T47D (cell line): ENCODE measurements at regions not wholly inside any gene's neighbourhood (a gene's known extent, or its start where the extent isn't known, plus 50 kb on each side); places are given as distances from the start of the nearest gene placed in this dataset.

Experiments used
- DNase-seq, 2 experiments: peaks; one replicate each; pipeline versions ENCODE4 v3.0.0 to v3.0.0-alpha.2; 2011 to 2012; ENCODE audit warnings: low read depth in 1 of 2, low spot score in 1 of 2
- JUND ChIP-seq: IDR thresholded peaks from 2 replicates; pipeline ENCODE4 v1.6.1; 2012; ENCODE audit warnings: low read depth
- in situ Hi-C: cut with HindIII; loops from 2 replicates; pipeline ENCODE4 v1.10.0; 2016; ENCODE audit warnings: low sequenced_read_pairs, low pct_unique_long_range_greater_than_20kb

DNA sequence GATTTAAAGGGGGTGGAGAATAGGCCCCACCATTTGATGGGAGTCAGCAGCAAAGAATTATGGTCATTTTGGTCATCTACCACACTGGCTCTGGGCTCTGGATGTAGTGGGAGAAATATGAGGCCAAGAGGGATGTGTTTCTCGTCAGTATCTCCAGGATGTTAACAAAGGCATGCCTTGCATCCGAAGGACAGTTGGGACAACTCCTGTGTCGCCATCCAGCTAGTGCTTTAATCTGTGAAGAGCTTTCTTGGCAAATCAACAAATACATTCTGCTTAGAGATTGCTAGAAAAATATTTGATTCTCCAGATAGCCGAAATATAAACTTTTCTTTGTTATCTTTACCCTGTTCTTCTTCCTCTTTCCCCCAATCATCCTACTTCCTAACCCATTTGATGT lies 287.1 kb upstream of the TNP1 start:
- in situ Hi-C loops, result no loop called here
- DNase-seq, result no peak
- TF ChIP-seq JUND, result no peak

DNA sequence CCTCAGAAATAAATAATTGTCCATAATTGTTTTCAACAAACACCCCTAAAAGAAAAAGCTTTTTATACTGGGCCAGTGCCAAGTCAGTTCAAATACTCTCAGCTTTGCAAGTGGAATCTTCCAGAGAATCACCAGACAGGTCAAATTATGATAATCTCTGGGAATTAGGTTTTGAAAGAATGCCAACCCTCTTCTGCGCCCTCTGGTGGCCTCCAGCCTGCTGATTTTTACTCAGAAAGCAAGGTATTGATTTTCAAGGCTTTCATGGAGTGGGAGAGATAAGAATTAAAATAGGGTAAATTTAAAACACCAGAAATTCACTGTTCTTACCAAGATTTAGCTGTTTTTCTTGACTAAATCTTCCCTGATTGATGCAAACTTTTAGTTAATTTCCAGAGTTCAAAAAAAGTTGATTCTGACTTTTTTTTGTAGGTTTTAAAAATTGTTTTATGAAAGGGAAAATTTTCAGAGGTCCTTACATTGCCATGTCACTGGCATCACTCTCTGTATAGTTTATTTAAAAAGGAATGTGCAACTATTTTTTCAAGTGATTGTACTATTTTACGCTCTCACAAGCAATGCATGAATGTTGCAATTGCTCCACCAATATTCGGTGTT lies 282.9 kb upstream of the TNP1 start:
- DNase-seq, result peak in 1 of 2 experiments; percentile 24
- in situ Hi-C loops, result no loop called here
- no peak for TF ChIP-seq JUND

DNA sequence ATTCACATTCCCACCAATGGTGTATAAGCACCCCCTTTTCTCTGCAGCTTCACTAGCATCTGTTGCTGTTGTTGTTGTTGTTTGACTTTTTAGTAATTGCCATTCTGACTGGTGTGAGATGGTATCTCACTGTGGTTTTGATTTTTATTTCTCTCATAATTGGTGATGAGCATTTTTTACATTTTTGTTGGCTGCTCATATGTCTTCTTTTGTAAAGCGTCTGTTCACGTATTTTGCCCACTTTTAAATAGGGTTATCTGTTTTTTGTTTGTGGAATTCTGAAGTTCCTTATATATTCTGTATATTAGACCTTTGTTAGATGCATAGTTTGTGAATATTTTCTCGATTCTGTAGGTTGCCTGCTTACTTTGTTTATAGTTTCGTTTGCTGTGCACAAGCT lies 278.4 kb upstream of the TNP1 start:
- TF ChIP-seq JUND, result no peak
- in situ Hi-C loops, result no loop called here

DNA sequence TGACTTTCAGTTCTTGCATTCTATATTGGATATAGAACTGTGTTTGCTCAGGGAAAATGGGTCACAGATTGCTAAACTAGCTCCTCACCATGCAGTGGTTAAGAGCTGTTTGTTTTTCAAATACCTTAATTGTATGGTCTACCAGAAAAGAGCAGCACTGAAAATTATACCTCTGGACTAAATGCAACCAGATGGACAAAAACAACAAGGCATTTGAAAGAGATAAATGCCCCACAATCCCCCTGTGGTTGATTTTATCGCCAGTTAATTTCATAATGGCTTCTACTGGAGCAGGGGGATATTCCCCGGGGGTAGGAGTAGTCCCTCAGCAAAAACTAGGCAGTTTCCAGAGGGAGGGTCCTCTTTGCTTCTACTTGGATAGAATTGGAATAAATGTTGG lies 267.9 kb upstream of the TNP1 start:
- in situ Hi-C loops, result no loop called here
- TF ChIP-seq JUND, result no peak
- no peak for DNase-seq

More for the DNA sequence above, 278.4 kb upstream of the TNP1 start:
- no peak for DNase-seq

DNA sequence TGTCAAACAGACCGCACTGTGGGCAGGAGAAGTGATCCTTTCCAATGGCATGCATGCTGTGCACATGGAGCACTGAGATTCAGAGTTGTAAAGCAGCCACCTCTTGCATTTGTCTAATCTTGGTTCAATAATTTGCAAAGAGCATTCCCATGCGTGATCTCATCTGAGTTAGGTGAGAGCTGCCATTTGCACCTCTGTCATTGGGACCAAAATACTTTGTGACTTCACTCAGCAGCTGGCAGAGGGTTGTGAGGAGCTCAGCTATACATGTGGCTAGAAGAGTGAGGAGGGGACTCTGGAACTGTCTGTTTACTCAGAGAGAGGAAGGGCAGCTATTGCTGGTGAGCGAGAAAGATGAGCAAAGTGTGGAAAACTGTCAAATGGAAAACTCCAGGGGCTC lies 265.1 kb upstream of the TNP1 start:
- no peak for DNase-seq
- TF ChIP-seq JUND, result no peak
- in situ Hi-C loops, result no loop called here

DNA sequence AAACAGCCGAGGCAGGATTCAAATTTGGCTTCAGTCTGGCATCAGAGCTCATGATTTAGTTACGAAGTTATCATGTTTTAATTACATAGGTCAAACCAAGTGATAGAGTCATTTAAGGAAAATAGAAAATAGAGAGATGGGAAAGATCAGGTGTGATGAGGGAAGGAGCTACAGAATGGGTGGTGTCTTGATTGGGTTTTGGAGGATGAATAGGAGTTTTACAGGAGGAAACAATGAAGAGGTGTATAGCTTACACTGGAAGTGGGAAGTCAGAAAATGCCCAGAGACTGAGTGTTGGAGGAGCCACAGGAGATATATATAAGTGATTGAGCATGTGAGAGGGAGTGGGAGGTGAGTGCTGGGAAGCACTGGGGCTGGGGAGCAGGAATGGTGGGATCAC lies 264.2 kb upstream of the TNP1 start:
- TF ChIP-seq JUND, result no peak
- no peak for DNase-seq
- in situ Hi-C loops, result no loop called here

DNA sequence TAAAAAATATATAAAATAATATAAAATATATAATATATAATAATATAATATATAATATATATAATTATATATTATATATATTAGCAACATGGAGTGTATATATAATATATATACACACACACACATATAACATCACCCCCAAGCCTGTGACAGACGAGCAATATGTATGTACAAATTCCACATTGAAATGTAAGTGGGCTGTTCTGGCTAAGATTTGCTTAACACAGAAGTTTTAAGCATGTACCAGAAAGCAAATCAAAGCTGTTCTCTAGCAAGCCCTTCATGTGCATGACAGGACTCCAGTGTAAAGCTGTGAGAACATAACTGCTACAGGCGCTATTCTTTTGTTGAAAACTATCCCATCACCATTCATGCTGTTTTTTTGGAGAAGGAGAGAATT lies 261.7 kb upstream of the TNP1 start:
- in situ Hi-C loops, result no loop called here
- no peak for DNase-seq
- TF ChIP-seq JUND, result no peak

DNA sequence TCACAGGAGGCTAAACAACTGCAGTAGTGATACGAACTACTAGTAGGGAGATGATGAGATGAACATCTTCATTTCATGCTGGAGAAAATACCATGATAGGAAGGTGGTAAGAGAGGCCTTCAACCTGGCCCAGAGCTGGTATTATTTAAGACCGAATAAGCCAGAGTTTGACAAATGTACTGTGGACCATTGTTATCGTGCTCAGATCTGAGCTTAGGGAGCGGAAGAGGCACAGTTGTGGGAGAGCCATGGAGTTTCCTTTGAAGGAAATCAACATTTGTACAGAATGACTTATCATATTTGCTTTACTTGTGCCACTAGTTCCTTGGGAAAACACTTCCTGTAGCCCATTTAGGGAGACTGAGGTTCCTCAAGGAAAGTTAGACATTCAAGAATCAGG lies 260.6 kb upstream of the TNP1 start:
- no peak for TF ChIP-seq JUND
- in situ Hi-C loops, result no loop called here
- no peak for DNase-seq

DNA sequence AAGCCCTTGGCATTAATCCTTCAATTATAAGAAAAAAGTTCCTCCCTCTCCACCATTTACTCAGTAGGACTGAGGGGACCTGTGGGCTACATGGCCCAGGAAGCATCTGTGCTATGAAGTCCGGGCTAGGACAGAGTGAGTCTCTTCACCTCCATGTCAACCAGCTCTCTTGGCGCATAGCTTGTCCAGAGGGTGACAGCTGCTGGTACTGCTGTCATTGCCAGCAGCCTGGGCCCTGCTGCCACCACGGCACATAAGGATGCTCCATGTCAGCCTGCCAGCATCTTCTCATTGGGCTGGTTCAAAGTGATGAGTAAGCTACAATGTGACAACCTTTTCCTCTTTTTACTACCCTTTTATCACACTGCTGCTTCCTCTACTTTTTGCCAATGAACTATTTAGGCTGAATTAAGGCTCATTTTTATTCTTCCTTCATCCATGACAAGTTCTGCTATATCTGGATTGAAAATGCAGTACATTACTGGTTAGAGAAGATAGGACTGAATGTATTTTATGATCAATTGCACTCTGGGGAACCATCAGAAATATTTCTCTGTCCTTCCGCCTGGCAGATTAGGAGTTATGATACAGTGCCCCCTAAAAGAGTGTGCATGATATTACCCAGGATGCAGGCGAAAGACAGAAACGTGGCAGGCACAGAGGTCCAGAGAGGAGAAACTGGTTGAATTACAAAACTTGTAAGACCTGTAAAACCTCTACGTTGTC lies 258.9 kb upstream of the TNP1 start:
- no peak for DNase-seq

DNA sequence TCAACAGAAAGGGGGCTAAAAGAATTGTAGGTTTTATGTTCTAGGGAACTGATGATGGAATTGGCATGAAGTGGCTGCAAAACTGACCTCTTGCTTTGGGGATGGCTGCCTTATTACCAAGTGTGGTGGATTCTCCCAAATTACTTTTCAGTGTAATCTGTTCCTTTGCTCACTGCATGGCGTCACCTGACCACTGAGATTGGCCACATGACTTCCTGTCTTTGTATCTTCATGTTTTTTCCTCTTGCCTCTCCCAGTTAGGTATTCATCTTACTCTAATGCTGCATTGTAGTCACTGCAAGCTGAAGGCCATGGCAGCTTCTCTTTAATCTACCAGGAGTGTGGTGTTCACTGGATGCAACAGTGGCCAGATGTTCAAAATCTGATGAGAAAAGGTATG lies 257.7 kb upstream of the TNP1 start:
- in situ Hi-C loops, result no loop called here
- no peak for TF ChIP-seq JUND
- DNase-seq, result no peak

More for the DNA sequence above, 258.9 kb upstream of the TNP1 start:
- in situ Hi-C loops, result no loop called here
- TF ChIP-seq JUND, result no peak

DNA sequence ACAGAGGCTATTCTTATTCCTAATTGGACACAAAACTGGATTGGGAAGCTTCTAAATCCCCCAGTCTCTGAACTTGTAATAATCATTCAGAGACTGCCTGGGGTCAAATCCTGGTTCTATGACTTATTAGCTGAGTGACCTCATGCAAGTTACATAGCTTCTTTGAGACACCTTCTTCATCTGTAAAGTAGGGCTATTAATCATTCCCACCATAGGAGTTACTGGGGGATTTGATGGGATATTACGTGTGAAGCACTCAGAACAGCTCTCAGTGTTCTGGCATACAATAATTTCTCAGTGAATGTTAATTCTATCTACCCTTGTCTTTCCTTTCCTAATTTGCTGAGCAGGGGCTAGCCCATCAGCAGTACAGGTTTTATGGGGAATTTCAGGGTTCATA lies 256.7 kb upstream of the TNP1 start:
- in situ Hi-C loops, result no loop called here

DNA sequence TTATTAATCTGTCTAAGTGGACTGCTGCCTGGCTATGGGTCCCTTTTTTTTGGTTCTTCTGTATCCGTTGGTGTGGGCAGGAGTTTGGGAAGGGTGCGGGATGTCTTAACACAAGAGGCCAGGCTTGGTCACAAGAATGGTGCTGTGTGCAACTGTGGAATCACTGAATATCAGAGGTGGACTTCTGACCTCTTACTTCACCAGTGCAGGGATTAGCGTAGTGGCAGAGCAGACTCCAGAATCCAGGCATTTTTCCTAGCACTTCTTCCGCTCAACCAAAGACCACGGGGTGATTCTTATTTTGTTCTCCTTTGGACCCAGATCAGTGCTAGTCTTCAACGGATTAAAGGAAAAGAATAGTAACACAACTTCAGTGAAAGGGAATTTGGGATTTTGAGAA lies 254.3 kb upstream of the TNP1 start:
- in situ Hi-C loops, result no loop called here
- TF ChIP-seq JUND, result no peak
- DNase-seq, result no peak

More for the DNA sequence above, 256.7 kb upstream of the TNP1 start:
- DNase-seq, result no peak
- no peak for TF ChIP-seq JUND

DNA sequence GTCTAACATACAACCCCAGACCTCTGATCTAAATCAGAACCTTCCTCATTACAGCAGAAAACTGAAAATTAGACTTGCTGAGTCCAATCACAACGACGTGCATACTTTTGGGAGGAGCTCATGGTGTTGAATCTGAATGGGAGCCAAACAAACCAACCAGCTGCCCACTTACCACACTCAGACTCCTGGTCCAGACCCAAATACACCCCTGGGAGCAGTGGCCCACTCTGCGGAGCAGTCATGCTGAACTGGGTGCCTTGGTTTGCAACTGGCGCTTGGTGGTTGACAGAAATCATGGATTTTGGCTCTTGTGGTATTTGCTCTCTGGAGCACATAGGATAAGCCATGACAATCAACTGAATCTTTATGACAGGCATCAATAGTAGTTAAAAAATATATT lies 253.6 kb upstream of the TNP1 start:
- TF ChIP-seq JUND, result no peak
- in situ Hi-C loops, result no loop called here

DNA sequence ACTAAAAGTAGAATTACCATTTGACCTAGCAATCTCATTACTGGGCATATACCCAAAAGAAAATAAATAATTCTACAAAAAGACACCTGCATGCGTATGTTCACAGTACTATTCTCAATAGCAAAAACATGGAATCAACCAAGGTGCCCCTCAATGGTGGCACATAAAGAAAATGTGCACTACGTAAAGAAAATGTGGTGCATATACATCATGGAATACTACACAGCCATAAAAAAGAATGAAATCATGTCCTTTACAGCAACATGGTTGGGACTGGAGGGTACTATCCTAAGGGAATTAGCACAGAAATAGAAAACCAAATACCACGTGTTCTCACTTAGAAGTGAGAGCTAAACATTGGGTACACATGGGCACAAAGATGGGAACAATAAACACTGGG lies 250.7 kb upstream of the TNP1 start:
- TF ChIP-seq JUND, result no peak
- no peak for DNase-seq
- in situ Hi-C loops, result no loop called here

More for the DNA sequence above, 253.6 kb upstream of the TNP1 start:
- DNase-seq, result no peak
